ENCODE measurements at regions not wholly inside any gene's neighbourhood (a gene's known extent, or its start where the extent isn't known, plus 50 kb on each side); places are given as distances from the start of the nearest gene placed in this dataset.

DNA sequence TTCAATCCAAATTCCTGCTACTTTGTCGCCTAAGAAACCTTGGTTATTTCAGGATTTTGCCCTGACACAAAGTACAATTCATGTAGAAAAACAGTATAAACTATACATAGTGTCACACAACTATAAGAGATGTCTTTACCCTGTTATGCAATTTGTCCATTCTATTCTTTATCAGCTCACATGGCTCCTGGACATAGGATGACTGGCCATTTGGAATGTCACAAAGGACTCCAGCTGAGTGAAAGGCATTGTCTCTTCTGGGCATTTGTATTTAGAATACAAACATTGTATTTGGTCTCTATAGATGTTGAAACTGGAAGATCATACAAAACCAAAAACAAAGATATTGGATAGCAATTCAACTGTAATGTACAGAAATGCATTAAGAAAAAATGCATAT lies 944.6 kb upstream of the LRRTM1 start:
- no peak for DNase-seq (ENCODE audit: low spot score)
- no peak for TF ChIP-seq CTCF (IDR thresholded peaks at IDR 0.05; ENCODE audit: extremely low read depth, missing control alignments)

DNA sequence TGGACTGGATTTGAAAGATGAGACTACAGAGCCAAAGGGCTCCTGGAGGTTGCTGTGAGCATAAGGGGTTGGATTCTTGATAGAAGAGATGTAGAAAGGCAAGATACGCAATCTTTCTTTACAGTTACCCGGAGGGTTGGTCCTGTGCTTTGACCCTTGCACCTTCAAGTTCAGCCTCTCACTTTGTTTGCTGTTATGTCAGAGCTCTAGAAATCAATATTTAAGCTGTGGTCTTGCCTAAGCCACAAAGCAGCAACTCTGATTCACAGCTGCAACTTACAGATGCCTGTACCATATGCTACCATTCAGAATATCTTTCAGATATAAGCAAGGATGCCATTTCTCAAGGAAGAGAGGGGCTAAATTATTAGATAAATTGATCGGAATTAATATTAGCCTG lies 943.1 kb upstream of the LRRTM1 start:
- TF ChIP-seq CTCF (IDR thresholded peaks at IDR 0.05; ENCODE audit: extremely low read depth, missing control alignments): no peak
- DNase-seq (ENCODE audit: low spot score): no peak

DNA sequence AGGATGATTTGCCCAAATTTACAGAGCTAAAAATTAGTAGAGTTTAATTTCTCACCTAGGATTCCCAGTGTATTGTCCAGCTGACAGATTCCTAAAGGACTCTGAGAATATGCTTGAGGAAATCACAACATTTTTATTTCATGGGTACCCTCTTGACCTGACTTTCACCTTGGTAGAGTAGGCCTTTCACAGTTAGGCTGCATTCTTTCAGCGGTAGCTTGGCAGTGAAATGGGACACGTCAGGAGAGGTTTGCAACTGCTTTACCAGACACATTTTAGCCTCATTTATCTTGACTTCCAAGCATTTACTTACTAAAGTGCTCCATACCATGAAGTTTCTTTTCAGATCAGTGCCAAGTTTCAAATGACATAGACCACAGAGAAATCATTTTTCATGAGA lies 937.9 kb upstream of the LRRTM1 start:
- DNase-seq (ENCODE audit: low spot score): no peak
- no peak for TF ChIP-seq CTCF (IDR thresholded peaks at IDR 0.05; ENCODE audit: extremely low read depth, missing control alignments)

DNA sequence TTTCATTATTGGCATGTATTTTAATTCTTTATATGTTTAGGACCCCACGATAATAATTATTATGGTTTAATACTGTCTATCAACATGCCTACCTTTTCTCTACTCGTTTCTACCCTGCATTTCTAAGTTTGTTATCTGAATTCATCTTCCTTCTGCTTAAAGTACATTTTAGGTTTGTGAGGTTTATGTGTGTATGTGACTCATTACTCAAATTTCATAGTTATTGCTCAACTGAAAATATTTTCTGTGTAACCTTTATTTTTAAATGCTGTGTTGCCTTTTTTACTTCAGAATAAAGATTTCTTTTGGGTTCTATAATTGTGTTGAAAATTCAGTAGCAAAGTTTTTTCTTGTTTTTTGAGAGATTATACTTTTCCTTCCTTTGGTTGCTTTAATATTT lies 933.9 kb upstream of the LRRTM1 start:
- DNase-seq (ENCODE audit: low spot score): no peak
- TF ChIP-seq CTCF (IDR thresholded peaks at IDR 0.05; ENCODE audit: extremely low read depth, missing control alignments): no peak

GRCh38 chr2:81235601-81236000 lies 931.0 kb upstream of the LRRTM1 start:
- no peak for TF ChIP-seq CTCF (IDR thresholded peaks at IDR 0.05; ENCODE audit: extremely low read depth, missing control alignments)
- DNase-seq (ENCODE audit: low spot score): no peak

DNA sequence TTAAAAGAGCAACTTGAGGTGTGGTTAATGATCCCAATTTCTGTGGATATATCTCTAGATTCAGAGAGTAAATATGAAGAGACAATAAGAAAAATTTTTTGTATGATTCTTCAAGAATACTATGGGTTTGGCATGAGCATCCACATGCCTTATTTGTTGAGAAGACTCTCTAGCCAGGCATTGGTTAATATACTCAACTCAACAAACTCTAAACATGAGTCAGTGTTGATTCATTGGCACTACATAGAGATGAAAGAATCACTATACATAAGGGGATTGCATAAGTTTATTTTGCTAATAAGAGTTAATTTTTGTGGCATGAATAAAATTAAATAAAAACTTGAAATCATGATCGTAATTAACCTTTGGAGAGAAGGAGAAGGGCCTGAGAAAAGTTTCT lies 930.2 kb upstream of the LRRTM1 start:
- no peak for DNase-seq (ENCODE audit: low spot score)
- no peak for TF ChIP-seq CTCF (IDR thresholded peaks at IDR 0.05; ENCODE audit: extremely low read depth, missing control alignments)

- DNase-seq (ENCODE audit: low spot score): no peak
- TF ChIP-seq CTCF (IDR thresholded peaks at IDR 0.05; ENCODE audit: extremely low read depth, missing control alignments): no peak
Observed at GRCh38 chr2:81225756-81226155, 921.2 kb upstream of the LRRTM1 start.

Measured in GM20000 (cell line).